Stimulated activated CD8-positive, alpha-beta memory T cell treated with anti-CD3 and anti-CD28 coated beads, Interleukin-7, amount 100 ng/mL, for 48 hours (primary cell): ENCODE measurements at regions not wholly inside any gene's neighbourhood (a gene's known extent, or its start where the extent isn't known, plus 50 kb on each side); places are given as distances from the start of the nearest gene placed in this dataset.

Experiments
- DNase-seq, 2 donors: peaks; one replicate each; pipeline ENCODE4 v3.0.0-alpha.2; 2020; ENCODE audit warnings: low read depth in 1 of 2; ENCODE audit errors: extremely low read depth in 1 of 2

DNA sequence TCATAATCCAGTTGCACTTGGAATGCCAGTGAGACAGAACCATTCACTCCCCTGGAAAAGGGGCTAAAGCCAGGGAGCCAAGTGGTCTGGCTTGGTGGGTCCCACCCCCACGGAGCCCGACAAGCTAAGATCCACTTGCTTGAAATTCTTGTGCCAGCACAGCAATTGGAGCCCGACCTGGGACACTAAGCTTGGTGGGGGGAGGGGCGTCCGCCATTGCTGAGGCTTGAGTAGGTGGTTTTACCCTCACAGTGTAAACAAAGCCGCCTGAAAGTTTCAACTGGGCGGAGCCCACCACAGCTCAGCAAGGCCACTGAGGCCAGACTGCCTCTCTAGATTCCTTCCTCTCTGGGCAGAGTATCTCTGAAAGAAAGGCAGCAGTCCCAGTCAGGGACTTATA is 200.7 kb upstream of the NPSR1 start:
- DNase-seq = no peak

DNA sequence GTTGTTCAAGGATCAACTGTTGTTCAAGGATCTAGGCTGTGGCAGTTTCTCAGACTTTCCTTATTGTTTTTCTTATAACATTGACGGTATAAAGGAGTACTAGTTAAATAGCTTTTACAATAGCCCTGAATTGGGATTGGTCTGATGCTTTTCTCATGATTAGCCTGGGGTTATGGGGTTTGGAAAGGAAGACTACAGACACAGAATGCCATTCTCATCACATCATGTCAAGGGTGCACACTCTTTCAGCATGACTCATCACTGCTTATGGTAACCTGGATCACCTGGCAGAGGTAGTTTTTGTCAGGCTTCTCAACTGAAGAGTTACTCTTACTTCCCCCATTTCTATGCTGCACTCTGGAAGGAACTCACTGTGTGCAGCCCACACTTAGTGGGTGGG is 194.2 kb upstream of the NPSR1 start:
- DNase-seq = no peak

DNA sequence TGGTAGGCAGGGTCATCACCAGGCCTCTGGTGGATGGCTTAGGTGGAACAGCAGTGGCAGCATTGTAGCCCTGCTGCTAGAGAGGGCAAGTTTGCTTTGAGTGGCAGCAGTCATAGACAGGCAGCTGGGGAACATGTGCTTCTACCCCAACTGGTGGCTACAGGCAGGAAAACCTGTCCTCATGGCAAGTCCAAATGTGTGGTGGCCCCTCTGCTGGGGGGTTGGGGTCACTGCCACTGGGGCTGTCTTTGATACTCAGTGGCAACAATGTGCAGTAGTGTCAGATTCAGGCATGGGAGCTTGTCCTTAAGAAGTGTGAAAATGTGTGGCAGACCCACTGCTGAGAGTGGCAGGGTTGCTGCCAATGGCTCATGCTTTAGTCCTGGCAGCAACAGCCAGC is 186.2 kb upstream of the NPSR1 start:
- DNase-seq = no peak

DNA sequence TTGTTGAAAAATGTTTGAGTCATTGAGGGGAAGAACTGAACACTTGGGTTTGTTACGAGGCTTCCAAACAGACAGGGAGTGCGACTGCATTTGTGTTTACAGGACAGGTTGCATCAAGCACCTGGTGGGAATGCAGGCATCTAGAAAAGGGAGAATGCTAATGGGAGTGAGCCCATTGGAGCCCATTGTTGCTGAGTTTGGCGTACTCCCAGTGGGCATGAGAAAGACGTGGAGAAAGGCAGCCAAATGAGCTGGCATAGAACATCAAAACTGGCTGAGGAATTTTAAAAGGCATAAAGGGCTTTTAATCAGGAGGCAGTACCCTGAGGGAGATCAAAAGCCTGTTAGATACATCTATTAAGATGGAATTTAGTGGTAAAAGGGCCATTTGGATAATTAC is 171.6 kb upstream of the NPSR1 start:
- no peak for DNase-seq

DNA sequence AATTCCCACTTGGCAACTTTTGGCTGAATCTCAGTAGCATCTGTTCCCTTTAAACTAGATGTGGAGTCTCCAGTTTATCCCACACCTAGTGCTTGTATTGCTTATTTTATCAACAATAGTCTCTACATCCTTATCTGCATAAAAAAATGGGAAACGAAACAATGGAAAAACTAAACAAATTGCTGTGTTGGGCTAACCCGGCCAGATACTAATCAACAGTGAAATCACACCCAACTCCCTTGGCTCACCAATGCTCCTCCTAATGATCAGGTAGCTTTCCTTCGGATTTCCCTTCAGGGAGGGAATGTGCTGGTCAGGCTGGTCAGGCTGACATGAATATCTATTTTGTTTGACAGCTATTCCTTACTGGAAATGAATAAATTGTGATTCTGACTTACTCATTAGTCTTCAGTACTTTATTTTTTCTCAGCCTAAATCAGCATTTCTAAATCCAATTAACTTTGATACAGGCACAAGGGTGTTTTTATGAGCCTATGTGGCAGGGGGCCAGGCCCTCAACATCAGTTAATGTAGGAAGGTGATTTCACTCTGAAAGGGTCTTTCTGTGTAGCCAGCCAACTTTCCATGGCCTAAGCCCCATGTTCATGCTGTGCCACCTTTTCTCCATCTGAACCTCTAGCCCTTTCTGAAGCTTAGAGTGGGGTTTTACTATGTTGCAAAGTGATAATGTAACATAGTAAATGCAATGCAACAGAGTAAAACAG is 170.5 kb upstream of the NPSR1 start:
- no peak for DNase-seq

DNA sequence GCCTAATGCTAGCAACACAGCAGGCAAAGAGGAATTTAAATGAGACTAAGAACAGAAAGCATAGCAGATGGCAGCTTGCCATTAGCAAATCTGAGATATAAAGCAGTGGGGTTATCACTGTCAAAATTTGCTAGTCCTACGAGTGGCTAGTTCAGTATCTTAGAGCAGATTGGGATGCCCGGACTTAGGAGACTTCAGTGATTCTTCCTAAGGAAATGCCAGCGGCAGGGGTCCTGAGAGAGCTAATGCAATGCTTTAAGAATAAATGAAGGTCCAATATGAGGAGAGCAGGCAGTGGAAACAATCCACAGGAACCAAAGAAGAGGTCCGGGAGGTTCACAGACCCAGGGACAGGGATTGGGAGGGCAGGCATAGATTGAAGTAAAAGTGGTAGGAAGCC is 169.3 kb upstream of the NPSR1 start:
- no peak for DNase-seq

DNA sequence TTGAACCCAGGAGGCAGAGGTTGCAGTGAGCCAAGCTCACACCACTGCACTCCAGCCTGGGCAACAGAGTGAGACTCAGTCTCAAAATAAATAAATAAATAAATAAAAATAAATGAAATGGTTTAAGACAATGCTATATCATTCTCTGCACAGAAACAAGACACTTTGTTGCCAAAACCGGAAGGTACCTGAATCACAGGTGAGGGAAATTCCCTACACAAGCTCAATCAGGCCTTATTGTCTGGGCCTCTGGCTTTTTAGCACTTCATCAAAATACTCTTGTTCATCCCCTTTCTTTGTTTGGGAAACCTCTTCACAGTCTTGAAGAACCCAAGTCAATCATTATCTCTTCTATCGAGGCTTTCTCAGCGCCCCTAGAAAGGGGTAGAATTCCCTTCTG is 166.1 kb upstream of the NPSR1 start:
- DNase-seq = no peak

DNA sequence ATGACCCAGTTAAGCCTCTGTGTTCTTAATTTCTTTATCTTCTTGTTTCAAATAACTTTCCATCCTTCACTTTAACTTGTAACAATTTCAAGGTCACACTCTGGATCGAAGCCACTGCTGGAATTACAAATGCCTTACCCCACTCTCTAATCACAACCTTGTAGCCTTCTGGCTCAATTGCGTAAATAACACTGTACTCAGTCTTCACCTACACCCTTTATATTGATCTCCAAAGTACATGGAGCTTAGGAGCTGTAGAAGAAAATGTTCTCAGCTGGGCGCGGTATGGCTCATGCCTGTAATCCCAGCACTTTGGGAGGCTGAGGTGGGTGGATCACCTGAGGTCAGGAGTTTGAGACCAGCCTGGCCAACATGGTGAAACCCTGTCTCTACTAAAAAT is 164.3 kb upstream of the NPSR1 start:
- DNase-seq = no peak

DNA sequence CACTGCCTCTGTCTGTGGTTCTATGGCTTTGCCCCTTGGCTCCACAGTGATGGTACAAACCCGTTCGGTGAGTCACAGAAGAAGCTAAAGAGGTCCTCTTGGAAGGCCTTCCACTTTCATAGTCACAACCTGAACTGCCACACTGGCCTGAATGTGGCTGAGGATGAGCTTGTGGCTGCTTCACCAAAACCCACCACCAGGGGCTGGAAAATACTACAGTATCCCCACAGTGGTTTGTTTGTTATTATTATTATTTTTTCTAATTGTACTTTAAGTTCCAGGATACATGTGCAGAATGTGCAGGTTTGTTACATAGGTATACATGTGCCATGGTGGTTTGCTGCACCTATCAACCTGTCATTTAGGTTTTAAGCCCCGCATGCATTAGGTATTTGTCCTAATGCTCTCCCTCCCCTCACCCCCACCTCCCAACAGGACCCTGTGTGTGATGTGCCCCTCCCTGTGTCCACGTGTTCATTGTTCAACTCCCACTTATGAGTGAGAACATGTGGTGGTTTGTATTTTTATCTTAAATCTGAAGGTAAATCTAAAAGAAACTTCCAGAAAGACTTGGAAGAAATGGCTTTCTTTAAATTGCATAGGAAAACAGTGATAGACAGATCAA is 160.8 kb upstream of the NPSR1 start:
- no peak for DNase-seq

DNA sequence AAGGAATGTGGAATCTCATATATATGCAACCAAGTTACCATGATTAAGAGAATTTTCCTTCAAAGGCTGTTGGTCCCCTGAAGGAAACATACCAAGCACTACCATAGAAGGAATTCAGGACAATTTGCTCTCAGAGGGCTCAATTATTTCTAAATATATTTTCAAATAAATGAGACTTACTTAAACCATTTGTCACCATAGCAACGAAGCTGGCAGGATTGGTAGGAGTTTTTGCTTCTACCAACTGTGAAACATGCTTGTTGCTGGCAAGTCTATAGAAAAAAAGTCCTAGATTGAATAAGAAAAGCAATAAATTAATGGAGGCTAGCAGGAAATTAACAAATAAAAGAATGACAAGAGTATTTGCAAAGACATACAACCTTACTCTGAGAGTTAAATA is 156.9 kb upstream of the NPSR1 start:
- DNase-seq = no peak

DNA sequence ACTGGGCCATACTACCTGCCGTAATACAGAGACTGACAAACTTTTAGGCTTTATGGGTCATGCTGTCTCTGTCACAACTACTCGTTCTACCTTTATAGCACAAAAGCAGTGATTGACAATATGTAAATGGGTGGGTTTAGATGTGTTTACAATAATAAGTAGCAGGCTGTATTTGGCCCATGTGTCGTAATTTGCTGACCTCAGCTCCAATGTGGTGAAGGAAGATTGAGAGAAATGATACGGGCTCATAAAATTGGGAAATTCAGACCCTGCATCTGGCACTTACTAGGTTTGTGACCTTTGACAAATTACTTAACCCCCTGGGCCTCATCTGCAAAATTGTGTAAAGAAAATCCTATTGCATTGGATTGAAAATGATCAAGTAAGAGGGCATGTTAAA is 150.8 kb upstream of the NPSR1 start:
- DNase-seq = no peak

DNA sequence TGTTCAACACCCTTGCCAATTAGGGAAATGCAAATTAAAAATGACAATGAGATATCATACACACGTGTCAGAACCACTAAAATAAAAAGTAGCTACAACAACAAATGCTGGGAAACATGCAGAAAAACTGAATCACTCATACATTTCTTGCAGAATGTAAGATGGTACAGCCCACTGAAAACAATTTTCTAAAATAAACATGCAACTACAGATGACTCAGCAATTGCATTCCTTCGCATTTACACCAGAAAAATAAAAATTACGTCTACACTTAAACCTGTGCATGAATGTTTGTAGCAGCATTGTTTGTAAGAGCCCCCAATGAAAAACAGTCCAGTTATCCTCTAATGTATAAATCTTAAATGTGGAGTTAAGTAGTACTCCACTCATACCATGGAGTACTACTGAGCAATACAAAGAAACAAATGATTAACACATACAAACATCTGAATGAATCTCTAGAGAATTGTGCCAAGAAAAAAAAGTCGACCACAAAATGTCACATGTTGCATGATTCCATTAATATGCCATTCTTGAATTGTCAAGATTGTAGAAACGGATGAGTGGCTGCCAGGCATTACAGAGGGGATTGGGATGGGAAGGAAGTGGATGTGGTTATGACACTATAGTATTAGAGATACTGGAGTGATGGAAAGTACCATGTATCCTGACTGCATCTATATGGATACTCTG is 134.6 kb upstream of the NPSR1 start:
- DNase-seq = no peak

DNA sequence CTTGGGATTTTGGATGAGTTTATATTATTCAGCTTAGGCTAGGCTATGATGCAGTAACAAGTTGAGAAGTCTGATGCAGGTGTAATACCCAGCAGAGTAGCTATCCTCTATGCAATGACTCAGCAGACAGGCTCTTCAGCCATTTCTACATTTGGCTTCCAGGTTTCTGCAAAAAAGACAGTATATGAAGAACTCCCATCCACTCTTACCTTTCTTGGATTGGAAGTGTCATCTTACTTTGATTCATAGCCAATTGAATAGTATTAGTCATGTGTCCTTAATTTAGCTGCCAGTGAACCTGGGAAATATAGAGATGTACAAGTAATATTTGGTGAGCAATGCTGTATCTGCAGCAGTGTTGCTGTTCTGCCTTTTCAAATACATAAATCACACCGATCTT is 127.8 kb upstream of the NPSR1 start:
- no peak for DNase-seq

DNA sequence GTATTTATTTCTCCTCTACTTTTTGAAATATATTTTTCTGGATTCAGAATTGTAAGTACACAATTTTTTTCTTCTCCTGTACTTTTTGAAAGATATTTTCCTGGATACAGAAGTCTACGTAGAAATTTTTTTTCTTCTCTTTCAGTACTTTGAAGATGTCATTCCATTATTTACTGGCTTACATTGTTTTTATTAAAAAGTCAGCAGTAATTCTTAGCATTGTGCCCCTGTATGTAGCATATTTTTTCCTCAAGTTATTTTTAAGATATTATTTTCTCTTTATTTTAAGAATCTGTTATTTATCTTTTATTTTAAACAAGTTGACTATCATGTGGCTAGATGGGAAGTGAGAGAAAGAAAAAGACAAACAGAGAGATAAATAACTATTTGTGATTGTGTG is 119.0 kb upstream of the NPSR1 start:
- DNase-seq = no peak

DNA sequence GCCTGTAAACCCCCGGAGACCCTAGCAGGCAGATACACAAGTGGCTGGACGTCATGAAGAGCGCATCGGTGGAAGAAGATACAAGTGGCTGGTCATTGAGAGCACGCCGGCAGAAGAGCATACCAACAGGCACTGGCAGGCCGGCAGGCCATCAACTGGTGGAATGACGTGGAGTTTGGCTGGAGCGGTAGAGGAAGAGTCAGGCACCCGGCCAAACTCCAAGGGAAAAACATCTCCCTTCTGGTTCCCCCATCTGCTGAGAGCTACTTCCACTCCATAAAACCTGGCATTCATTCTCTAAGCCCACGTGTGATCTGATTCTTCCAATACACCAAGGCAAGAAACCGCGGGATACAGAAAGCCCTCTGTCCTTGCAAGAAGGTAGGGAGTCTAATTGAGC is 113.4 kb upstream of the NPSR1 start:
- no peak for DNase-seq

DNA sequence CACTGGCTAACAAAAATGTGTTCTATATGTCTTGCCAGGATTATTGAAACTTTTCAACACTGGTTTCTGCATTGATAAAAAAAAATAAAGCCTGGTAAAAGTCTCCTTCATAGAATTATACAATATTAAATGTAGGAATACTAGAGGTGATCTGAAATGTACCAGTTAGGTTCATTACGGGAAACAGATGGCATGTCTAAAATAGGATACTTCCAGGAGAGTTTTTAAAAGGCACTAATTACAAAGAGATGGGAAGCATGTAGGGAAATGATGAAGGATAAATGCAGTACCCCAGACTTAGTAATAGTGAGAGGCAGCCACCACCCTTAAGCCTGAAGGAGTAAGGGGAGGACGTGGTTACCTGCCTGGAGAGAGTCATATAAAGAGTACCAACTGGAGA is 107.0 kb upstream of the NPSR1 start:
- no peak for DNase-seq

DNA sequence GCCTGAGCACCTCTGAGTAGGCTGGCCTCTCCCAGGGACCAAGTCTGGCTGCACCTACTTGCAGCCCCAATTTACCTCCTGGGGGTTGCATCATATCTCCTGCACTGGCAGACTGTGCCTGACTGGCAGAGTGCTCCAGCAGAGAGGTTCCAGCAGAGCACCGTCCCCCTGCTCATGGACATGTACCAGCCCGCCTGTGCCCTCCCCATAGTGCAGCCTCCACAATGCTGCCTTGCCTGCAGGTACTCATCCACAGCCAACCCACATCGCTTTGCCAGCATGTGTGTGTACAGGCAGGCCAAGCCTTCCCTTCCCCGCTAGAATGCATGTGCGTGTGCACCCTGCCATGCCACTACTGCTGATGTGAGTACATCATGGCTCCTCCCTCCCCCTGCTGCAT is 105.5 kb upstream of the NPSR1 start:
- DNase-seq = no peak

DNA sequence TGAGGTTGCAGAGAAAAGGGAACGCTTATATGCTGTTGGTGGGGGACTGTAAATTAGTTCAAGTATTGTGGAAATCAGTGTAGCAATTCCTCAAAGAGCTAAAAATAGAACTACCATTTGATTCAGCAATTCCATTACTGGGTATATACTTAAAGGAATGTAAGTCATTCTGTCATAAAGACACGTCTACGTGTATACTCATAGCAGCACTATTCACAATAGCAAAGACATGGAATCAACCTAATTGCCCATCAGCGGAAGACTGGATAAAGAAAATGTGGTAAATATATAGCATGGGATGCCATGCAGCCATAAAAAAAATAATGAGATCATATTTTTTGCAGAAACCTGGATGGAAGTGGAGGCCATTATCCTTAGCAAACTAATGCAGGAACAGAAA is 100.0 kb upstream of the NPSR1 start:
- no peak for DNase-seq

DNA sequence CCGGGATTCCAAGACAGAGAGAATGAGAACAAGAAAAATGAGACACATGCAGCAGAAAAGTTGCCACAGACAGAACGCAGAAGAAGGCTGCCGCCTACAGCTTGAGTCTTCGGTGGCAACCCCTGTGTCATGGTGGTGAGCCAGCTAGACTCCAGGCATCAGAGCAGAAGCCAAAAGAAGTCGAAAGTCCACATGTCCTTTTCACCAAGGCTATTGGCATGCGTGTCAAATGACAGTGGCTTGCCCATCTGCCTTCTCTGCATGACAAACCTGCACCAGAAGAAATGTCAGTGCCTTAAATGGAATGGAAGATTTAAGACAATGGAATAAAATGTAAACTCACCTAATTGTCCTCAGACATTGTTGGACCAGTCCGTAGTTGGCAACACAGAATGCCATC is 93.9 kb upstream of the NPSR1 start:
- no peak for DNase-seq

DNA sequence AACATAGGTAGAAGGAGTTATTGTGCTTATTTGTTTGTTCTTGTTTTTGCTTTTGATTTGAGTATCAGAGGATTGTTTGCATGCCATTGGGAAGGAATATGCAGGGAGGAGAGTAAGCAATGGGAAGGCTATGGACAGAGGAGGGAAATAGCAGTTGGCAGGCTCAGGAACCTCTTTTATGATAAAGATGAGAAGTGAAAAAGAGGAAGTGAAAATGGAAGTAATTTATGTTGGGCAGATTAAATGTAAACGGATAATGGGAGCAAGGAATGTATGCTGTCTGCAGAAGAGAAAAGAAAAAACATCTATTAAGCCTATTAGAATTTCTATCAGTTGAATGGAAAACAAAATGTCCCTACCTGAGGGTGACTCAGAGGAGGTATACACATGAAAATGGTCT is 90.1 kb upstream of the NPSR1 start:
- DNase-seq = no peak

DNA sequence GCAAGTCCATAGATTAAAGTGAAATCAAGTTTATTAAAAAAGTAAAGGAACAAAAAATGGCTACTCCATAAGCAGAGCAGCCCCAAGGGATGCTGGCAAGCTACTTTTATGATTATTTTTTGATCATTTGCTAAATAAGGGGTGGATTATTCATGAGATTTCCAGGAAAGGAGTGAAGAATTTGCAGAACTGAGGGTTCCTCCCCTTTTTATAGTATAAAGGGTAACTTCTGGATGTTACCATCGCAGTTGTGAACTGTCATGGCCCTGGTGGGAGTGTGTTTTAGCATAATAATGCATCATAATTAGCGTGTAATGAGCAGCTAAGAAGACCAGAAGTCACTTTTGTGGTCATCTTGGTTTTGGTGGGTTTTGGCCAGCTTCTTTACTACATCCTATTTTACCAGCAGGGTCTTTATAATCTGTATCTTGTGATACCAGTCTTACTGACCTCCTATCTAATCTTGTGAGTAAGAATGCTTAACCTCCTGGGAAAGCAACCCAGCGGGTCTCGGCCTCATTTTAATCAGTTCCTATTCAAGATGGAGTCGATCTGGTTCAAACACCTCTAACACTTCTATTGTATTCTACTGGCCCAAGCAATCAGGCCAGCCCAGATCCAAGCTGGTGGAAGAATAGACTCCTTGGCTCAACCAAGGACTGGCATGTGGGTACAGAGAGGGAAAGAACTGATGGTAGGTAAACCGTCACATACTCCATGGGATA is 87.9 kb upstream of the NPSR1 start:
- DNase-seq = no peak

DNA sequence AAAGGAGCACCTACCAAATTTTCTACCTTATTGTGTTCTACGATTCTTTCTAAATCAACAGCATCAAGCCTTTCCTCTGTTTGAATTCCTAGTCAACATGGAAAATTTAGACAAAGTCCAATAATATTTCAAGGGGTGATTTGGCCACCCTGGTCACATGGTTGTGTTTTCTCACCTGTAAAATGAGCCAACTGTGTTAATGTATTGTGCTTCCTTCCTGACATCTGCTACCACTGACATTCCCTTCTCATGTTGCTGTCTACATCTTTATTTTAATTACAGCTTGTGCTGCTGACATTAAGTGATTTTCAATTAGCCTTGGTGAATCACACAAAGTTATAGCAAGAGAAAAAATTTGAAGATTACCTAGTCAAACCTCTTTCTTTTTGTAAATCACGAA is 83.0 kb upstream of the NPSR1 start:
- no peak for DNase-seq
